ENCODE measurements at regions not wholly inside any gene's neighbourhood (a gene's known extent, or its start where the extent isn't known, plus 50 kb on each side); places are given as distances from the start of the nearest gene placed in this dataset.

DNA sequence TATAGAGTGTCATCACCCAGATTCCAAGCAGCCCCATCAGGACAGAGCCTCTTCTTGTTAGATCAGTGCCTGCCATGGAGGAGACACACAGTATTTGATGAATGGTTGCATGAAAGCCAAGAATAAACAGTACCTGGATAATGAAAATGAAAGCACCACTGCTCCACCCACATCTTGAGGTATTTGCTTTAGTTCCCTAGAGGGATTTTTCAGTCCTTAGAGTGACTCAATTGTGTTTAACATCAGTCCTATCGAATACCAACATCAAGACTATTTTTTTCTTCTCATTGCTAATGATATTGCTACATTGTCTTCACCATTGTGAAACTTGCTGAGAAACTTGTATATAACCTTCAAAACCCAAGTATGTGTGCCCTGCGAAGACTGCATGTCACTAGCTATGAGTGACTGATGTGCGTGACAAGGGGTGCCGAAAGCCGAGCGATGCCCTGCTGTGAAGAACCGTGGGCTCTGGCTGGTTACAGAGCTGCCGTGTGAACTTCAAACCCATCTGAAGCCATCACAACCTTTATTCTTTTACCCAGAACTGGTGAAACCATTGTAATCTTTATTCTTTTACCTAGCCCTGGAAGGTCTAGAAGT, 211.3 kb upstream of the FAT1 start (continued):
- TF ChIP-seq, protein P1, sequence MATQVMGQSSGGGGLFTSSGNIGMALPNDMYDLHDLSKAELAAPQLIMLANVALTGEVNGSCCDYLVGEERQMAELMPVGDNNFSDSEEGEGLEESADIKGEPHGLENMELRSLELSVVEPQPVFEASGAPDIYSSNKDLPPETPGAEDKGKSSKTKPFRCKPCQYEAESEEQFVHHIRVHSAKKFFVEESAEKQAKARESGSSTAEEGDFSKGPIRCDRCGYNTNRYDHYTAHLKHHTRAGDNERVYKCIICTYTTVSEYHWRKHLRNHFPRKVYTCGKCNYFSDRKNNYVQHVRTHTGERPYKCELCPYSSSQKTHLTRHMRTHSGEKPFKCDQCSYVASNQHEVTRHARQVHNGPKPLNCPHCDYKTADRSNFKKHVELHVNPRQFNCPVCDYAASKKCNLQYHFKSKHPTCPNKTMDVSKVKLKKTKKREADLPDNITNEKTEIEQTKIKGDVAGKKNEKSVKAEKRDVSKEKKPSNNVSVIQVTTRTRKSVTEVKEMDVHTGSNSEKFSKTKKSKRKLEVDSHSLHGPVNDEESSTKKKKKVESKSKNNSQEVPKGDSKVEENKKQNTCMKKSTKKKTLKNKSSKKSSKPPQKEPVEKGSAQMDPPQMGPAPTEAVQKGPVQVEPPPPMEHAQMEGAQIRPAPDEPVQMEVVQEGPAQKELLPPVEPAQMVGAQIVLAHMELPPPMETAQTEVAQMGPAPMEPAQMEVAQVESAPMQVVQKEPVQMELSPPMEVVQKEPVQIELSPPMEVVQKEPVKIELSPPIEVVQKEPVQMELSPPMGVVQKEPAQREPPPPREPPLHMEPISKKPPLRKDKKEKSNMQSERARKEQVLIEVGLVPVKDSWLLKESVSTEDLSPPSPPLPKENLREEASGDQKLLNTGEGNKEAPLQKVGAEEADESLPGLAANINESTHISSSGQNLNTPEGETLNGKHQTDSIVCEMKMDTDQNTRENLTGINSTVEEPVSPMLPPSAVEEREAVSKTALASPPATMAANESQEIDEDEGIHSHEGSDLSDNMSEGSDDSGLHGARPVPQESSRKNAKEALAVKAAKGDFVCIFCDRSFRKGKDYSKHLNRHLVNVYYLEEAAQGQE (IDR thresholded peaks at IDR 0.05; ENCODE audit: borderline replicate concordance in 1 of 2, low read depth in 1 of 2, low read length in 2 of 2), result no peak
- no peak for TF ChIP-seq ZNF235 (CRISPR knock-in tag; IDR thresholded peaks at IDR 0.05; ENCODE audit: borderline replicate concordance)
- no peak for TF ChIP-seq TRIM24 (CRISPR knock-in tag; IDR thresholded peaks at IDR 0.05)

DNA sequence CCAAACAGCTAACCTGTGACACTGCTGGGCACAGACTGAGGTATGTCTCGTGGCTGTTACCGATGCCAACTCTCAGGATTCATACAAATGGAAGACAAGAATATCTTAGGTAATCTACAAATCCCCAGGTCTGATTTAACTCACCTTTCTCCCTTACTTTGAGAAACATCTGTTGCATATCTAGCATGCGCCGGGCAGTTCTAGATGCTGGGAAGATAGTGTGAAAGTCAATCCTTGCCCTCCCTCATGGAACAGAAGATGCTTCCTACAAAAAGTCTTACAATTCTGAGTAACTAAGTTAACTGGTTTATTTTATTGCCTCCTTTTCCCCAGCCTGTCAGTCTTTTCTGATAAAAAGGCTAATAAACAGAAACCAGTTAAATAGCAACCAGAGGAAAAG, 212.2 kb upstream of the FAT1 start:
- ChIA-PET CTCF (ENCODE audit: low intra/inter-chr PET ratio, low total read pairs) (no interaction called here), POLR2A (no interaction called here)
- H3K9ac ChIP-seq (ENCODE audit: insufficient read depth, low read depth, low read length), result peak overlapping the region; percentile 78
- H3K79me2 ChIP-seq (ENCODE audit: insufficient read depth, low read length), result no peaks in the 10 kb centered on the region
- peaks cover 79% of the 10 kb centered on the region for H3K4me1 ChIP-seq (ENCODE audit: insufficient read depth, low read length)
- peak overlapping the region in 1 of 3 experiments; percentile 51; a peak in 1 of 6 replicates for H3K4me3 ChIP-seq (replicated peaks in 1 of 3; ENCODE audit: insufficient read depth in 1 of 3, low read depth in 2 of 3, low read length in 3 of 3)
- no peak overlapping the region for H2AFZ ChIP-seq (ENCODE audit: low read length)
- 92% methylated on average over 4 of the region's 4 CpGs for WGBS (ENCODE audit: low lambda C conversion rate)
- ATAC-seq (no peak), FAIRE-seq (no peak), DNase-seq (ENCODE audit: low spot score) (no peak)
- no peaks in the 10 kb centered on the region for H3K9me3 ChIP-seq (ENCODE audit: low read length)
- no peaks in the 10 kb centered on the region for H4K20me1 ChIP-seq (ENCODE audit: insufficient read depth, low read length)
- in situ Hi-C loops (cut with HindIII; ENCODE audit: extremely low pct_ligation_motif_present, low pct_unique_long_range_greater_than_20kb), result loop anchor here (25.0 kb wide), 1 partner anchor 199 kb away; no protein-coding TSS in a partner anchor
- peak overlapping the region; percentile 88 for H3K27ac ChIP-seq (ENCODE audit: extremely low read length, insufficient read depth, low read length)
- BruUV-seq (replicated peaks), result no TSS peak
- no peaks in the 10 kb centered on the region for H3K27me3 ChIP-seq (ENCODE audit: control insufficient read depth in 1 of 2, insufficient read depth in 2 of 2, low read length in 2 of 2)
- intact Hi-C loops (cut with micrococcal nuclease; ENCODE audit: unreplicated experiment), result loop anchor here (2.0 to 5.0 kb wide), 2 partner anchors 154 to 209 kb away; no protein-coding TSS in a partner anchor
- H3K4me2 ChIP-seq (ENCODE audit: low read depth, low read length), result peak overlapping the region; percentile 72
- H3K36me3 ChIP-seq (replicated peaks in 1 of 2; ENCODE audit: control insufficient read depth in 1 of 2, insufficient read depth in 2 of 2, low read length in 2 of 2), result no peaks in the 10 kb centered on the region
- TF ChIP-seq HDAC1 (CRISPR knock-in tag; IDR thresholded peaks at IDR 0.05) (no peak), ZNF256 (CRISPR knock-in tag; conservative IDR thresholded peaks at IDR 0.05) (no peak), EZH2 (conservative IDR thresholded peaks at IDR 0.05; ENCODE audit: low read depth, low read length) (no peak), ZNF607 (CRISPR knock-in tag; IDR thresholded peaks at IDR 0.05; ENCODE audit: borderline replicate concordance) (no peak), ARID2 (CRISPR knock-in tag; IDR thresholded peaks at IDR 0.05; ENCODE audit: borderline replicate concordance) (no peak), SNAI1 (CRISPR knock-in tag; IDR thresholded peaks at IDR 0.05; ENCODE audit: borderline replicate concordance) (no peak)
- TF ChIP-seq, protein P2, sequence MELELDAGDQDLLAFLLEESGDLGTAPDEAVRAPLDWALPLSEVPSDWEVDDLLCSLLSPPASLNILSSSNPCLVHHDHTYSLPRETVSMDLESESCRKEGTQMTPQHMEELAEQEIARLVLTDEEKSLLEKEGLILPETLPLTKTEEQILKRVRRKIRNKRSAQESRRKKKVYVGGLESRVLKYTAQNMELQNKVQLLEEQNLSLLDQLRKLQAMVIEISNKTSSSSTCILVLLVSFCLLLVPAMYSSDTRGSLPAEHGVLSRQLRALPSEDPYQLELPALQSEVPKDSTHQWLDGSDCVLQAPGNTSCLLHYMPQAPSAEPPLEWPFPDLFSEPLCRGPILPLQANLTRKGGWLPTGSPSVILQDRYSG (CRISPR knock-in tag; IDR thresholded peaks at IDR 0.05), result no peak
- TF ChIP-seq, protein P3, sequence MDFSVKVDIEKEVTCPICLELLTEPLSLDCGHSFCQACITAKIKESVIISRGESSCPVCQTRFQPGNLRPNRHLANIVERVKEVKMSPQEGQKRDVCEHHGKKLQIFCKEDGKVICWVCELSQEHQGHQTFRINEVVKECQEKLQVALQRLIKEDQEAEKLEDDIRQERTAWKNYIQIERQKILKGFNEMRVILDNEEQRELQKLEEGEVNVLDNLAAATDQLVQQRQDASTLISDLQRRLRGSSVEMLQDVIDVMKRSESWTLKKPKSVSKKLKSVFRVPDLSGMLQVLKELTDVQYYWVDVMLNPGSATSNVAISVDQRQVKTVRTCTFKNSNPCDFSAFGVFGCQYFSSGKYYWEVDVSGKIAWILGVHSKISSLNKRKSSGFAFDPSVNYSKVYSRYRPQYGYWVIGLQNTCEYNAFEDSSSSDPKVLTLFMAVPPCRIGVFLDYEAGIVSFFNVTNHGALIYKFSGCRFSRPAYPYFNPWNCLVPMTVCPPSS (IDR thresholded peaks at IDR 0.05), result no peak
- TF ChIP-seq, protein P4, sequence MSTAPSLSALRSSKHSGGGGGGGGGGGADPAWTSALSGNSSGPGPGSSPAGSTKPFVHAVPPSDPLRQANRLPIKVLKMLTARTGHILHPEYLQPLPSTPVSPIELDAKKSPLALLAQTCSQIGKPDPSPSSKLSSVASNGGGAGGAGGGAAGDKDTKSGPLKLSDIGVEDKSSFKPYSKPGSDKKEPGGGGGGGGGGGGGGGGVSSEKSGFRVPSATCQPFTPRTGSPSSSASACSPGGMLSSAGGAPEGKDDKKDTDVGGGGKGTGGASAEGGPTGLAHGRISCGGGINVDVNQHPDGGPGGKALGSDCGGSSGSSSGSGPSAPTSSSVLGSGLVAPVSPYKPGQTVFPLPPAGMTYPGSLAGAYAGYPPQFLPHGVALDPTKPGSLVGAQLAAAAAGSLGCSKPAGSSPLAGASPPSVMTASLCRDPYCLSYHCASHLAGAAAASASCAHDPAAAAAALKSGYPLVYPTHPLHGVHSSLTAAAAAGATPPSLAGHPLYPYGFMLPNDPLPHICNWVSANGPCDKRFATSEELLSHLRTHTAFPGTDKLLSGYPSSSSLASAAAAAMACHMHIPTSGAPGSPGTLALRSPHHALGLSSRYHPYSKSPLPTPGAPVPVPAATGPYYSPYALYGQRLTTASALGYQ (CRISPR knock-in tag; IDR thresholded peaks at IDR 0.05), result no peak
